ENCODE measurements at regions not wholly inside any gene's neighbourhood (a gene's known extent, or its start where the extent isn't known, plus 50 kb on each side); places are given as distances from the start of the nearest gene placed in this dataset.

GRCh38 chr18:2466978-2467377 is 104.3 kb downstream of the METTL4 start:
- no peak for DNase-seq

GRCh38 chr18:2468051-2468450 is 103.3 kb downstream of the METTL4 start:
- peak in 1 of 2 experiments; percentile 65 for DNase-seq

GRCh38 chr18:2471523-2471922 is 99.8 kb downstream of the METTL4 start:
- DNase-seq, result peak in 1 of 2 experiments; percentile 4

- no peak for DNase-seq
Observed at GRCh38 chr18:2478662-2479061, 92.6 kb downstream of the METTL4 start.

GRCh38 chr18:2480536-2480935 is 90.8 kb downstream of the METTL4 start:
- no peak for DNase-seq

- peak in 1 of 2 experiments; percentile 2 for DNase-seq
Observed at GRCh38 chr18:2482706-2483475, 88.4 kb downstream of the METTL4 start.

GRCh38 chr18:2485983-2486382 is 85.3 kb downstream of the METTL4 start:
- DNase-seq, result no peak

- no peak for DNase-seq
Observed at GRCh38 chr18:2486426-2486825, 84.9 kb downstream of the METTL4 start.
